SJCRH30 (cell line): ENCODE measurements at regions not wholly inside any gene's neighbourhood (a gene's known extent, or its start where the extent isn't known, plus 50 kb on each side); places are given as distances from the start of the nearest gene placed in this dataset.
"Not testable (repeated sequence)": the region's sequence is repeated elsewhere in the genome, so short reads cannot be mapped to it uniquely, and the experiment has no call there.

ENCODE experiments used
- DNase-seq, 2 experiments: peaks; one replicate each; pipeline ENCODE4 v3.0.0-alpha.2; 2015 to 2020
- H3K27ac ChIP-seq: fragments of 250-450 bp; sonication (Bioruptor Pico); 2 replicates; pipeline ENCODE4 v1.5.1; 2020; ENCODE audit warnings: mild to moderate bottlenecking, moderate library complexity
- H3K27me3 ChIP-seq: fragments of 250-450 bp; sonication (Bioruptor Pico); 2 replicates; pipeline ENCODE4 v1.5.1; 2020; ENCODE audit warnings: mild to moderate bottlenecking, moderate library complexity
- H3K36me3 ChIP-seq: fragments of 250-450 bp; sonication (Bioruptor Pico); 2 replicates; pipeline ENCODE4 v1.5.1; 2020; ENCODE audit warnings: mild to moderate bottlenecking, moderate library complexity
- H3K4me1 ChIP-seq: fragments of 250-450 bp; sonication (Bioruptor Pico); 2 replicates; pipeline ENCODE4 v1.5.1; 2020; ENCODE audit warnings: mild to moderate bottlenecking, moderate library complexity
- H3K4me3 ChIP-seq: fragments of 250-450 bp; sonication (Bioruptor Pico); 2 replicates; pipeline ENCODE4 v1.5.1; 2020; ENCODE audit warnings: mild to moderate bottlenecking, moderate library complexity
- H3K9me3 ChIP-seq: fragments of 250-450 bp; sonication (Bioruptor Pico); replicated peaks from 2 replicates; pipeline ENCODE4 v1.5.1; 2020; ENCODE audit warnings: mild to moderate bottlenecking, moderate library complexity

GRCh38 chr15:58363673-58364072 is 68.1 kb upstream of the LIPC start:
- H3K27ac ChIP-seq, H3K9me3 ChIP-seq, H3K27me3 ChIP-seq, H3K4me3 ChIP-seq, H3K36me3 ChIP-seq, DNase-seq: not testable (repeated sequence)
- H3K4me1 ChIP-seq, result peaks cover 23% of the 10 kb centered on the region

GRCh38 chr15:58365098-58365497 is 66.7 kb upstream of the LIPC start:
- DNase-seq, H3K27ac ChIP-seq, H3K4me3 ChIP-seq: not testable (repeated sequence)

GRCh38 chr15:58369261-58369701 is 62.5 kb upstream of the LIPC start:
- Histone ChIP-seq H3K36me3 (no peaks in the 10 kb centered on the region), H3K9me3 (peaks cover 4% of the 10 kb centered on the region), H3K27ac (no peak overlapping the region), H3K4me3 (no peak overlapping the region), H3K4me1 (no peaks in the 10 kb centered on the region), H3K27me3 (no peaks in the 10 kb centered on the region)
- peak in 1 of 2 experiments; percentile 30 for DNase-seq

More at GRCh38 chr15:58365098-58365497, 66.7 kb upstream of the LIPC start:
- H3K36me3 ChIP-seq, H3K27me3 ChIP-seq, H3K9me3 ChIP-seq: not testable (repeated sequence)
- peaks cover 23% of the 10 kb centered on the region for H3K4me1 ChIP-seq

GRCh38 chr15:58369956-58370355 is 61.8 kb upstream of the LIPC start:
- H3K27ac ChIP-seq, result no peak overlapping the region
- no peaks in the 10 kb centered on the region for H3K27me3 ChIP-seq
- H3K36me3 ChIP-seq, result no peaks in the 10 kb centered on the region
- H3K4me3 ChIP-seq, result no peak overlapping the region
- no peaks in the 10 kb centered on the region for H3K4me1 ChIP-seq
- peaks cover 4% of the 10 kb centered on the region for H3K9me3 ChIP-seq
- no peak for DNase-seq

- no peaks in the 10 kb centered on the region for H3K36me3 ChIP-seq
- H3K4me3 ChIP-seq, result no peak overlapping the region
- no peaks in the 10 kb centered on the region for H3K4me1 ChIP-seq
- H3K9me3 ChIP-seq, result peaks cover 8% of the 10 kb centered on the region
- H3K27me3 ChIP-seq, result no peaks in the 10 kb centered on the region
- H3K27ac ChIP-seq, result no peak overlapping the region
- no peak for DNase-seq
Measured at GRCh38 chr15:58374147-58374546, 57.6 kb upstream of the LIPC start.

GRCh38 chr15:58377193-58377592 is 54.6 kb upstream of the LIPC start:
- Histone ChIP-seq H3K4me1 (no peaks in the 10 kb centered on the region), H3K27me3 (no peaks in the 10 kb centered on the region)
- no peak for DNase-seq

GRCh38 chr15:58378241-58379085 is 53.3 kb upstream of the LIPC start:
- Histone ChIP-seq H3K36me3 (no peaks in the 10 kb centered on the region), H3K27me3 (no peaks in the 10 kb centered on the region), H3K9me3 (0 out of 2 replicates have a peak, but pooled peaks cover 6% of the 10 kb centered on the region), H3K4me1 (no peaks in the 10 kb centered on the region), H3K27ac (no peak overlapping the region), H3K4me3 (no peak overlapping the region)
- DNase-seq, result no peak

More at GRCh38 chr15:58377193-58377592, 54.6 kb upstream of the LIPC start:
- H3K36me3 ChIP-seq, result no peaks in the 10 kb centered on the region
- peaks cover 6% of the 10 kb centered on the region; the same call in 1 of the 2 replicates for H3K9me3 ChIP-seq
- H3K27ac ChIP-seq, result no peak overlapping the region
- H3K4me3 ChIP-seq, result no peak overlapping the region

GRCh38 chr15:58379454-58379853 is 52.3 kb upstream of the LIPC start:
- H3K4me1 ChIP-seq, H3K27me3 ChIP-seq, H3K36me3 ChIP-seq, DNase-seq, H3K9me3 ChIP-seq, H3K27ac ChIP-seq, H3K4me3 ChIP-seq: not testable (repeated sequence)

GRCh38 chr15:58380280-58380945 is 51.4 kb upstream of the LIPC start:
- Histone ChIP-seq H3K9me3 (0 out of 2 replicates have a peak, but pooled peaks cover 6% of the 10 kb centered on the region), H3K27ac (no peak overlapping the region), H3K4me1 (no peaks in the 10 kb centered on the region), H3K36me3 (no peaks in the 10 kb centered on the region), H3K4me3 (no peak overlapping the region), H3K27me3 (no peaks in the 10 kb centered on the region)
- DNase-seq, result no peak

GRCh38 chr15:58381697-58382096 is 50.1 kb upstream of the LIPC start:
- no peaks in the 10 kb centered on the region for H3K36me3 ChIP-seq
- no peak overlapping the region for H3K4me3 ChIP-seq
- H3K4me1 ChIP-seq, result no peaks in the 10 kb centered on the region
- DNase-seq, result no peak
- no peak overlapping the region for H3K27ac ChIP-seq
- H3K9me3 ChIP-seq, result 0 out of 2 replicates have a peak, but pooled peaks cover 6% of the 10 kb centered on the region
- H3K27me3 ChIP-seq, result no peaks in the 10 kb centered on the region
